Rectal smooth muscle tissue (tissue), 1 donor: ENCODE measurements at regions not wholly inside any gene's neighbourhood (a gene's known extent, or its start where the extent isn't known, plus 50 kb on each side); places are given as distances from the start of the nearest gene placed in this dataset.

Experiments used
- H3K27ac ChIP-seq: one replicate; pipeline ENCODE4 v1.7.0; 2013; ENCODE audit warnings: low read depth, low read length, inconsistent platforms
- H3K27me3 ChIP-seq: one replicate; pipeline ENCODE4 v1.7.0; 2013; ENCODE audit warnings: low read length; ENCODE audit not compliant: control insufficient read depth, insufficient read depth
- H3K36me3 ChIP-seq: one replicate; pipeline ENCODE4 v1.7.0; 2013; ENCODE audit warnings: low read length; ENCODE audit not compliant: control insufficient read depth, insufficient read depth
- H3K4me1 ChIP-seq: one replicate; pipeline ENCODE4 v1.7.0; 2013; ENCODE audit warnings: low read length; ENCODE audit not compliant: control insufficient read depth, insufficient read depth
- H3K4me3 ChIP-seq: one replicate; pipeline ENCODE4 v1.7.0; 2013; ENCODE audit warnings: low read length
- H3K9ac ChIP-seq: one replicate; pipeline ENCODE4 v1.7.0; 2013; ENCODE audit warnings: low read length

DNA sequence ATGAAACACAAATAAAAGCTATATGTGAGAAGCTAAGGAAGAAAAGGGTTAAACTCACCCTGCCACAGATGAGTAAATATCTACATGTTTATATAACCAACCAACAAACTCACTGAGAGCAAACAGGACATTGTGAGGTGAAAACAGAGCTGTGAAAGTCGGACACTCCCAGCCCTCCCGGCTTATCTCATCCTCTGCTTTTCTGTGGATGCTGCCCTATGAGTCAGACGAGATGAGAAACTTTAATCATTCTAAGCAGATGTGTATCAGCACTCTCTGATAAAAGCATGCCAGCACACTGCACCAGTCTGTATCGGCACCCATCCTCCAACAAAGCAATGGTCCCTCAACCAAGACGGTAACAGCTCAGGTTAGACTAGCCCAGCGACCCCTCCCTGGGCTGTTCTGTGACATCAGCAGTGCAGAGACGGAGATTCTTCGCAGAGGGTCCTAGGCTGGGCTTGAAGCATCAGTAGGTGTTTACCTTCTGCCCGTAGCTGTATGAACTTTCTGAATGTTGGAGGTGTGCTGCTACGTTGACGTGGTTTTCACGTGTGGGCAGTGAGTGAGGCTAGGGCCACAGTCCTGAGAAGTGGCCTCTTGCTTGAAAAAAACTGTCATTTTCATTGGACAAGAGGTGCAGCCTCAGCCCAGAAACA is 119.8 kb upstream of the ALDH1A3 start:
- peaks cover 5% of the 10 kb centered on the region for H3K4me1 ChIP-seq
- H3K9ac ChIP-seq, result no peak overlapping the region
- H3K4me3 ChIP-seq, result no peak overlapping the region
- H3K27me3 ChIP-seq, result no peaks in the 10 kb centered on the region
- H3K27ac ChIP-seq, result no peak overlapping the region
- no peaks in the 10 kb centered on the region for H3K36me3 ChIP-seq

- Histone ChIP-seq H3K27ac (no peak overlapping the region), H3K27me3 (no peaks in the 10 kb centered on the region), H3K9ac (no peak overlapping the region), H3K4me1 (peaks cover 5% of the 10 kb centered on the region), H3K36me3 (no peaks in the 10 kb centered on the region), H3K4me3 (no peak overlapping the region)
These were observed 119.2 kb upstream of the ALDH1A3 start for GRCh38 chr15:100760357-100760903.

DNA sequence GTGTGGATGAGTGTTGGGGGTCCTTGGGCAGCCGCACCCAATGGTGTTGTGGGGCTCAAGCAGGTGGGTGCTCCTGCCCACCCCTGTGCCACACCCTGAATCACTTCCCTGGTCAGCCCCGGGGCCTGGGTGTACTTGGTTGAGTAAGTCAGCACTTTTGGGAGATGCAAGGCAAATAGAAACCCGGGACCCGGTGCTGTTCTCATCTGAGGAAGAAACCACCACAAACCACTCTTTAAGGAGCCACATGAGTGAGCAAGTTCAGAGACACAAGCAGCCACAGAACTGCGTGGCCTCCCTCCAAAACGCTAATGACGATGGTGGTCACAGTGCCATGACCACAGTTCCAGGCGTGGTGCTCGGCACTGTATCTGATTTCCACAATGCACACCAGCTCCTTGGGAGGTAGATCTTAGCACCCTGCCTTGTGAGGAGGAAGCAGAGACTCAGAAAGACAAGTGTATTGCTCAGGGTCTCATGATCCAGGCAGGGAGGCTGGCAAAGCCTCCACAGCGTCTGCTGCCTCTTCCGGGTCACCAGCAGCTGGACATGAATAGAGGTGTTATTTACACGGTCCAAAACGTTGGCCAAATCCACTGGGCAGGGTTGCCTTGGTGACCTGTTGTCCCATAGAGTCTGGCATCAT is 118.2 kb upstream of the ALDH1A3 start:
- H3K36me3 ChIP-seq, result no peaks in the 10 kb centered on the region
- peaks cover 5% of the 10 kb centered on the region for H3K4me1 ChIP-seq
- H3K9ac ChIP-seq, result no peak overlapping the region
- no peak overlapping the region for H3K4me3 ChIP-seq
- no peak overlapping the region for H3K27ac ChIP-seq
- no peaks in the 10 kb centered on the region for H3K27me3 ChIP-seq

GRCh38 chr15:100762289-100762688 is 117.3 kb upstream of the ALDH1A3 start:
- H3K4me1 ChIP-seq, result peaks cover 5% of the 10 kb centered on the region
- H3K27ac ChIP-seq, result no peak overlapping the region
- H3K36me3 ChIP-seq, result no peaks in the 10 kb centered on the region
- no peak overlapping the region for H3K4me3 ChIP-seq
- H3K27me3 ChIP-seq, result no peaks in the 10 kb centered on the region
- H3K9ac ChIP-seq, result no peak overlapping the region

DNA sequence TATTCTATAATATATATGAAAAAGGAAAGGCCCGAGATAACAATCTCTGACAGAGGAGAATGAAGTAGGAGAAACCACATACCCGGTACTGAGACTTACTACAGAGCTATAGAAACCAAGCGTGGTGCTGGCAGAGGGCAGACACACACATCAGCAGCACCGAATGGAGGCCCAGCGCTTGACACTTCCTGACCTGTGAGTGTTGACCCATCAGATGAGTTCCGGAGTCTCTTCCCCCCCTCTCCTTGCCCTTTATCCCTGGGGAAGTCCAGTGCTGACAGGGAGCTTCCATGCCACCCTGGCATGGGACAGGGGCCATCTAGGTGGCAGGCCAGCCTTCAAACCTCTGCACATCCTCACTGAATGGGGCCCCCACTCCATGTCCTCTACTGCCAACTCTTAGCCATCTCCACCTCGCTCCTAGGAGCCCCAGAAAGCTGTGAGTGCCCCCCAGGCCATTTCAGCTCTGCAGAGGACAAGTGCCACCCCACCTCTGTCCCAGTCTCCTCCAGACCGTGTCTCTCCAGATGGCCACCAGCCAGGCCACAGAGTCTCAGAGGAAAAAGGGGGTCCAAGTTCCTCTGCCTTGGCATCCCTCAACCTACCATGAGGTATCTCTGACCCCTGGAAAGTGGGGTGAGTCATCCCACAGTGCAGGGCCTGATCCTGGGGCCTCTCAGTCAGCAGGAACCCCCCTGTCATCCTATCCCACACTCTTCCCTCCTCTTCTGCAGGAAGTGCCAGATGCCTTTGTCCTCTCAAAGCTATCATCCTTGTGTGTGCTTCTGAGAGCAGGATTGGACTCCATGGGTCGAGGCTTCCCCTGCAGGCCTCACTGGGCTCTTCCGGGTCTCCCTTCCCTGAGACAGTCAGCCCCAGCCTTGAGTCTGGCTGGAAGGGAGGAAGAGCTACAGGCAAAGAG is 116.5 kb upstream of the ALDH1A3 start:
- H3K36me3 ChIP-seq, result no peaks in the 10 kb centered on the region
- H3K4me1 ChIP-seq, result peaks cover 5% of the 10 kb centered on the region
- no peak overlapping the region for H3K4me3 ChIP-seq
- H3K27me3 ChIP-seq, result no peaks in the 10 kb centered on the region
- no peak overlapping the region for H3K9ac ChIP-seq
- H3K27ac ChIP-seq, result no peak overlapping the region

DNA sequence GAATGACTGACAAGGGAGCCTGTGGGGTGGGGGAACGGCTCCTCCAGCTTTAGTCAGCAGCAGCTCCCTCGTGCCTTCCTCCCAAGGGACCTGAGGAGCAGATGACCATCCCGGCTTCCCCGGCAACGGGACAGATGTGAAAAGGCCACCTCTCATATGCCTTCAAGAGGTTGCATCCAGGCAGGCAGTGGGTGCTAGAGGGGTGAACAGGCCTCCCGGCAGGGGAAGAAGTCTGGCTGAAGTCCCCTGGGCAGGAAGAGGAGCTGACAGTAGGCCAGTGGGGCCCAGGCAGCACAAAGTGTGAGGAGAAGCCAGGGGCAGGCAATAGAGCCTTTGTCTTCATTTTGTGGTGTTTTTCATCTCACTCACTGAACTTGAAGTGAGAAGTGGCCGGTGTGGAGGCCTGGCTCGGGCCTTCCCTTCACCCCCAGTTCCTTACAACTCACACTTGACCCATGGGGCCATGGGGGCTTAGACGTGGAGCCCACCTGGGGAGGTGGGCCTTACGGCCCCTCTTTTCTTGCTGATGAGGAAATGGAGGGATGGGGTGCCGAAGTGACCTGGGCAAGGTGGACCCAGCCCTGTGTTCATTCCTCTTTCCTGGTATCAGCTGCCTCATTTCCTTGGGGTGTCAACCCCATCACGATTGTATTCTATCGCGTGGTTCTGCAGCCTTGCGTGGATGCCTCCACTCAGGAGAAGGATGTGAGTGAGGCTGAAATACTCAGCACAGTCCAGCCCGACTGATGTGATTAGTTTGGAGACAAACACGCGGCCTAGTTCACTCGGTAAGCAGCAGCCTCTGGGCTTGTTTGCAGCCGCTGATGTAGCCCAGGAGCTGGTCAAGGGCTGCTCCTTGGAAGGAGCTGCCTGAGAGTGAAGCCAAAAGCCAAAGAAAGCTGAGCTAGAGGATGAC is 115.5 kb upstream of the ALDH1A3 start:
- H3K4me1 ChIP-seq, result peaks cover 5% of the 10 kb centered on the region
- no peak overlapping the region for H3K27ac ChIP-seq
- H3K36me3 ChIP-seq, result no peaks in the 10 kb centered on the region
- no peak overlapping the region for H3K4me3 ChIP-seq
- no peak overlapping the region for H3K9ac ChIP-seq
- no peaks in the 10 kb centered on the region for H3K27me3 ChIP-seq

DNA sequence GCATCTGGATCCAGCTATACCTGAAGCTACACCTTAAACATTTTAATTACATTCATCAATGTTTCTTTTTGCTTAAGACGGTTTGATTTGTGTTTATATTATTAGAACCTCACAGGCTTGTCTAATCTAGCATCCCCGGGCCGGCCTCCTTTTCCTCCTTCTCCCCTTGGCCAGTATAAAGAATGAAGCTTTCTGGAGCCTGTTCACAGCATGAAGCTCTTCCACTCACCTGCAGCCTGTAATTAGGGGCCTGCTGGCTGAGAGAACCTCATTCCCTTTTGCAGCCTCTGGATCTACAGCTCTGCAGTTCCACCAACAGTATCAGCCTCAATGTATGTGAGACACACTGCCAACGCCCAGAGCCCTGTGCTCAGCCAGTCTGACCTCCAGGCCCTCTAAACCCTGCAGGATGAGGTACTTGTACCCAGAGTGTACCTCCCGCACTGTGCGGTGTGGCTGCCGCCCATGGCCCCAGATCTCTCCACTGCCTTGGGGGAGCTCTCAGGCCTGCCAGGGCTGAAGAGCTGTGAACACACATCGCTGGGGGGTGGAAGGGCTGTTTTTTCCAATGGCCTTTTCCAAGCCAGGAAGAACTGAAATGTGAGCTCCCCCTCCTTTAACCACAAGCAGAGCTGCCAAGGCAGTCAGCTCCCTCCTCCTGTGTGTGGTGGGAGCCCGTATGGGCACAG is 114.7 kb upstream of the ALDH1A3 start:
- peaks cover 1% of the 10 kb centered on the region for H3K4me1 ChIP-seq
- H3K4me3 ChIP-seq, result no peak overlapping the region
- H3K36me3 ChIP-seq, result no peaks in the 10 kb centered on the region
- H3K9ac ChIP-seq, result no peak overlapping the region
- no peak overlapping the region for H3K27ac ChIP-seq
- H3K27me3 ChIP-seq, result no peaks in the 10 kb centered on the region

DNA sequence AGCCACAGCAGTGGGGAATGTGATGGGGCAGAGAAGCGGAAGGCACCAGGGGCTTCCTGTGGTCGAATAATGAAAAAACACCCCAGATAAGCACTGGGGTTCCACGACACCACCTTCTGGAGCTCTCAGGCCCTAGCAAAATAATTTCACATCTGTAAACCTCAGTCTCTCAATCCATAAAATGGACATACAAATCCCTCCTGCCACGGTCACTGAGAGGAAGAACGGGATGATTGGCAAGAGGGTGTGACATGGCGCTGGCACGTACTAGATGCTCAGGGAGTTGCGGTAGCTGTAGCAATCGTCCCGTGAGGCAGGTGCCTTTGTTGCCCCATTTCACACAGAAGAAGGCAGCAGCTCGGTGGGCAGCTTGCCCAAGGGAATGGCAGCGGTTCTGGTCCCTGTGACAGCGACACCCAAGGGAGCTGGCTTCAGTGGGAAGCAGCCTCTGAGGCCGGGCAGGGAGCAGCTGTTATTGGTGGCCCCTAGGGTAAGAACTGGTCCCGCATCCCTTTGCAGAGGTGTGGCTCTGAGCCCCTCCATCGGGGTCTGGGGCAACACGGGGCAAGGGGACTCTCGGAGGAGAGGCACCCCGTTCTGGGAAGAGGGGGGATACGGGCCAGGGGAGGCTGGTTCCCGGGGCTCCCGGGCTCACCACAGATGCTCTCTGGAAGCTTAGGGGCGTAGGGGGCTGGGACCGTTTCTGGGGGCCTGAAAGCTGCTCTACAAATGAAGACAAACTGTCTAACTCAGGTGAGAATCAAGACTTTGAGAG is 114.0 kb upstream of the ALDH1A3 start:
- H3K9ac ChIP-seq, result no peak overlapping the region
- H3K27me3 ChIP-seq, result no peaks in the 10 kb centered on the region
- H3K27ac ChIP-seq, result no peak overlapping the region
- H3K4me3 ChIP-seq, result no peak overlapping the region
- H3K36me3 ChIP-seq, result no peaks in the 10 kb centered on the region
- no peaks in the 10 kb centered on the region for H3K4me1 ChIP-seq

- Histone ChIP-seq H3K27ac (no peak overlapping the region), H3K27me3 (no peaks in the 10 kb centered on the region), H3K4me3 (no peak overlapping the region), H3K4me1 (peaks cover 2% of the 10 kb centered on the region), H3K36me3 (no peaks in the 10 kb centered on the region), H3K9ac (no peak overlapping the region)
These were observed 113.2 kb upstream of the ALDH1A3 start for GRCh38 chr15:100766243-100767000.

DNA sequence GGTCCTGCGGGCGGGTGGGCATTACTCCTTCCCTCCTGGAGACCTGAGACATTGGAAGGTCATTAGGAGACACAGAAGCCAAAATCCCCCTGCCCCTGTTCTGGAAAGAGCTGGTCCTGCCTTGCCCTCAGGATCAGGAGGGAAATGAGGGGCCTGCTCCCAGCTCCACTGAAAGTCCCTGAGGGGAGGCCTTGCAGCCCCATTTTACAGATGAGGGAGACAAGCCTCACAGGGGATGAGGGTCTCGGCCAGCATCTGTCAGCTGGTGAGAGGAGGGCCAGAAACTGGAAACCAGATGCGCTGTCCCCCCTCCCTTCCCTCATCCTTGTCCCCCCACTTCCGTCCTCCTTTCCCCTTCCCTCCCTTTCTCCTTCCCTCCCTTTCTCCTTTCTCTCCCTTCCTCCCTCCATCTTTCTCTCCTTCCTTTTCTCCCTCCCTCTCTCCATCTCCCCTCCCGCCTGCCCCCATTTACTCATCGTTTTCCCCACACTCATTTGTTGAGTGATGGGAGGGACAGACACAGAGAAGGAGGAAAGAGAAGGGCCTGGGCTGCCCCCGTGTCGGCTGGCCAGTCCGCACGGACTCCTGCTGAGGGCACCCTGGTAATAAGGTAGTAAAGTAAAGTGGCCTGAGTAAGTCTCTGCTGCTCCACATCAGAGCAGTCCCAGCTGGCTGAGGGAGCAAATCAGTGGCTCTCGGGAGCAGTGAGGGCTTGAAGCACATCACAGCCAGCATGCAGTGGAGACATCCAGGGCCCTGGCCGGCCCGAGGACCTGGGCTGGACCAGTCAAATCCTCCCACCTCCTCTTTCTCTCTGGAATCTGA is 112.4 kb upstream of the ALDH1A3 start:
- Histone ChIP-seq H3K9ac (no peak overlapping the region), H3K27me3 (no peaks in the 10 kb centered on the region), H3K36me3 (no peaks in the 10 kb centered on the region), H3K4me3 (no peak overlapping the region), H3K4me1 (peaks cover 2% of the 10 kb centered on the region), H3K27ac (no peak overlapping the region)
